ENCODE measurements at regions not wholly inside any gene's neighbourhood (a gene's known extent, or its start where the extent isn't known, plus 50 kb on each side); places are given as distances from the start of the nearest gene placed in this dataset.

DNA sequence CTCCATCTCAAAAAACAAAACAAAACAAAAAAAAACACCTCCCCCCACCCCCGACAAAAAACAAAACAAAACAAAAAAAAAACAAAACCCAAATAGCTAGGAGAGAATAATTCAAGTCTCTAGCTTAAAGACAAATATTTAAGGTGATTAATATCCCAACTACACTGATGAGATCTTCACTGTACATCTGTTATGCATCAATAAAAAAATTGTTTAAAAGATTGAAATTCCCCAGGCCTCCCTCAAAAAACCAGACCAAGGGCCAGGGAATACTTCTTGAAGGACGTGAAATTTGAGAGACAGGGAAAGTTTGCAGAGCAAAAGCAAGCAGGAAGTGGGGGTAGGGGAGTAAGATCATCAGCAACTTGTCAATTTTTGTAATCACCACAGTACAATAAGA, 232.6 kb downstream of the REEP3 start:
- Histone ChIP-seq H3K4me2 (ENCODE audit: low read length) (no peak overlapping the region), H3K27me3 (ENCODE audit: low read depth, low read length) (no peaks in the 10 kb centered on the region), H3K4me1 (ENCODE audit: low read length) (no peaks in the 10 kb centered on the region), H3K9ac (ENCODE audit: low read length) (no peak overlapping the region), H3K27ac (ENCODE audit: low read length) (no peak overlapping the region), H2AFZ (ENCODE audit: low read depth, low read length) (no peak overlapping the region), H3K4me3 (ENCODE audit: low read length) (no peak overlapping the region), H3K36me3 (replicated peaks; ENCODE audit: low read depth, low read length) (no peaks in the 10 kb centered on the region), H3K9me3 (ENCODE audit: insufficient read depth, low read length) (no peaks in the 10 kb centered on the region), H4K20me1 (ENCODE audit: insufficient read depth, low read length) (no peaks in the 10 kb centered on the region), H3K79me2 (ENCODE audit: low read length) (no peaks in the 10 kb centered on the region)
- no peak for TF ChIP-seq EZH2phosphoT487 (IDR thresholded peaks at IDR 0.05; ENCODE audit: low read depth)
- TF ChIP-seq, protein P1, sequence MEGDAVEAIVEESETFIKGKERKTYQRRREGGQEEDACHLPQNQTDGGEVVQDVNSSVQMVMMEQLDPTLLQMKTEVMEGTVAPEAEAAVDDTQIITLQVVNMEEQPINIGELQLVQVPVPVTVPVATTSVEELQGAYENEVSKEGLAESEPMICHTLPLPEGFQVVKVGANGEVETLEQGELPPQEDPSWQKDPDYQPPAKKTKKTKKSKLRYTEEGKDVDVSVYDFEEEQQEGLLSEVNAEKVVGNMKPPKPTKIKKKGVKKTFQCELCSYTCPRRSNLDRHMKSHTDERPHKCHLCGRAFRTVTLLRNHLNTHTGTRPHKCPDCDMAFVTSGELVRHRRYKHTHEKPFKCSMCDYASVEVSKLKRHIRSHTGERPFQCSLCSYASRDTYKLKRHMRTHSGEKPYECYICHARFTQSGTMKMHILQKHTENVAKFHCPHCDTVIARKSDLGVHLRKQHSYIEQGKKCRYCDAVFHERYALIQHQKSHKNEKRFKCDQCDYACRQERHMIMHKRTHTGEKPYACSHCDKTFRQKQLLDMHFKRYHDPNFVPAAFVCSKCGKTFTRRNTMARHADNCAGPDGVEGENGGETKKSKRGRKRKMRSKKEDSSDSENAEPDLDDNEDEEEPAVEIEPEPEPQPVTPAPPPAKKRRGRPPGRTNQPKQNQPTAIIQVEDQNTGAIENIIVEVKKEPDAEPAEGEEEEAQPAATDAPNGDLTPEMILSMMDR (IDR thresholded peaks at IDR 0.05; ENCODE audit: low read depth, low read length) = no peak

DNA sequence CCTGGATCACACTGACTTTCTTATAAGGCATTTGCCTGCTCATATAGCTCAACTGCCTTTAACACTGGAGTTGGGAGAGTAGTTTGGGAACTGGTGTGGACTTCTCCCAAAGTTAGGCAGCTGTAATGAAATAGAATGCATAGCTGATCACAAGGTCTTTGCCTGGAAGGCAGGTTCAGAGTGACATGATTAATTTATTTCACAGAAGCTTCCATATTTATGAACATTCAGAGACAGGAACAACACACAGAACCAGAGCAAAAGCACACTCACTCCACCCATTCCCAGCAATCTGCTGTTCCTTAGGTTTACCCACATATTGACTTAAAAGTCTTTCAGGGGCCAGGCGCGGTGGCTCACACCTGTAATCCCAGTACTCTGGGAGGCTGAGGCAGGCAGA, 234.2 kb downstream of the REEP3 start:
- H3K4me2 ChIP-seq (ENCODE audit: low read length) = no peak overlapping the region
- H3K4me1 ChIP-seq (ENCODE audit: low read length) = no peaks in the 10 kb centered on the region
- H3K27ac ChIP-seq (ENCODE audit: low read length) = no peak overlapping the region
- H3K9me3 ChIP-seq (ENCODE audit: insufficient read depth, low read length) = no peaks in the 10 kb centered on the region
- no peaks in the 10 kb centered on the region for H4K20me1 ChIP-seq (ENCODE audit: insufficient read depth, low read length)
- H3K9ac ChIP-seq (ENCODE audit: low read length) = no peak overlapping the region
- H2AFZ ChIP-seq (ENCODE audit: low read depth, low read length) = no peak overlapping the region
- H3K4me3 ChIP-seq (ENCODE audit: low read length) = no peak overlapping the region
- no peaks in the 10 kb centered on the region for H3K79me2 ChIP-seq (ENCODE audit: low read length)
- no peaks in the 10 kb centered on the region for H3K27me3 ChIP-seq (ENCODE audit: low read depth, low read length)
- no peak for TF ChIP-seq EZH2phosphoT487 (IDR thresholded peaks at IDR 0.05; ENCODE audit: low read depth)
- H3K36me3 ChIP-seq (replicated peaks; ENCODE audit: low read depth, low read length) = no peaks in the 10 kb centered on the region

DNA sequence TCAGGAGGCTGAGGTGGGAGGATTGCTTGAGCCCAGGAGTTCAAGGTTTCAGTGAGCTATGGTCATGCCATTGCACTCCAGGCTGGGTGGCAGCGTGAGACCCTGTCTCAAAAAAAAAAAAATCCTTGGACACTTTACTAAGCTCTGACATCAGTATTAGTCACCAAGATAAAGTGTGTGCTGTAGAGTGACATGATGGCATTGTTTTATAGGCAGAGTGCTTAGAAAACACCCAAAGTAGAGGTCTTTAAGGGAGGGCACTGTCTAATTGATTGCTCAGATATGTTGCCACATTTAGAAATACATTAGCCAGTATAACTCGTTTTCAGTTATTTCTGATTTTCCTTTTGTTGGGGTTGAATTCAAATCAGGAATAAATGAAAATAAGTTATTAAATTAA, 235.9 kb downstream of the REEP3 start:
- Histone ChIP-seq H3K9ac (ENCODE audit: low read length) (no peak overlapping the region), H3K36me3 (replicated peaks; ENCODE audit: low read depth, low read length) (no peaks in the 10 kb centered on the region), H2AFZ (ENCODE audit: low read depth, low read length) (no peak overlapping the region), H3K27me3 (ENCODE audit: low read depth, low read length) (no peaks in the 10 kb centered on the region), H4K20me1 (ENCODE audit: insufficient read depth, low read length) (no peaks in the 10 kb centered on the region), H3K79me2 (ENCODE audit: low read length) (no peaks in the 10 kb centered on the region), H3K4me1 (ENCODE audit: low read length) (no peaks in the 10 kb centered on the region), H3K9me3 (ENCODE audit: insufficient read depth, low read length) (no peaks in the 10 kb centered on the region), H3K4me3 (ENCODE audit: low read length) (no peak overlapping the region), H3K27ac (ENCODE audit: low read length) (no peak overlapping the region), H3K4me2 (ENCODE audit: low read length) (no peak overlapping the region)
- TF ChIP-seq, protein P1 (IDR thresholded peaks at IDR 0.05; ENCODE audit: low read depth, low read length) = no peak
- TF ChIP-seq EZH2phosphoT487 (IDR thresholded peaks at IDR 0.05; ENCODE audit: low read depth) = no peak

DNA sequence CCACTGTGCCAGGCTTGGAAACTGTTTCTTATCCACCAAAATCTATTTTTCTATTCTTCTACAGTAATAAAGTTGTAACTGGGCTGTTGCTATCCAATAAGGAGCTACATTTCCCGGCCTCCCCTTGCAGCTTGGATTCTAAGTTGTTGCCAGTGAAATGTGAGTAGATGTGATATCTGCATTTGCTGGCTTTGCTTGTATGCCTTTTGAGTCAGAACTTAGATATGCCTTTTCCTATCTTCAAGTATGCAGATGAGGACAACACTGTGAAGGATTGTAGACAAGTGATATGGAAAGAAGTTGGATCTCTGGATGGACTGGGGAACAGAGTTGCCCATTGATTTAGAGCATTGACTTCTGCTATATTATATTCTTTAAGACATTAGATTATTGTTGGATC, 236.9 kb downstream of the REEP3 start:
- no peaks in the 10 kb centered on the region for H3K9me3 ChIP-seq (ENCODE audit: insufficient read depth, low read length)
- TF ChIP-seq EZH2phosphoT487 (IDR thresholded peaks at IDR 0.05; ENCODE audit: low read depth) = no peak
- TF ChIP-seq, protein P1 (IDR thresholded peaks at IDR 0.05; ENCODE audit: low read depth, low read length) = no peak
- no peak overlapping the region for H3K9ac ChIP-seq (ENCODE audit: low read length)
- no peaks in the 10 kb centered on the region for H3K27me3 ChIP-seq (ENCODE audit: low read depth, low read length)
- H3K36me3 ChIP-seq (replicated peaks; ENCODE audit: low read depth, low read length) = no peaks in the 10 kb centered on the region
- no peaks in the 10 kb centered on the region for H3K4me1 ChIP-seq (ENCODE audit: low read length)
- H4K20me1 ChIP-seq (ENCODE audit: insufficient read depth, low read length) = no peaks in the 10 kb centered on the region
- no peak overlapping the region for H3K4me3 ChIP-seq (ENCODE audit: low read length)
- H3K27ac ChIP-seq (ENCODE audit: low read length) = no peak overlapping the region
- H2AFZ ChIP-seq (ENCODE audit: low read depth, low read length) = no peak overlapping the region
- no peak overlapping the region for H3K4me2 ChIP-seq (ENCODE audit: low read length)
- no peaks in the 10 kb centered on the region for H3K79me2 ChIP-seq (ENCODE audit: low read length)

DNA sequence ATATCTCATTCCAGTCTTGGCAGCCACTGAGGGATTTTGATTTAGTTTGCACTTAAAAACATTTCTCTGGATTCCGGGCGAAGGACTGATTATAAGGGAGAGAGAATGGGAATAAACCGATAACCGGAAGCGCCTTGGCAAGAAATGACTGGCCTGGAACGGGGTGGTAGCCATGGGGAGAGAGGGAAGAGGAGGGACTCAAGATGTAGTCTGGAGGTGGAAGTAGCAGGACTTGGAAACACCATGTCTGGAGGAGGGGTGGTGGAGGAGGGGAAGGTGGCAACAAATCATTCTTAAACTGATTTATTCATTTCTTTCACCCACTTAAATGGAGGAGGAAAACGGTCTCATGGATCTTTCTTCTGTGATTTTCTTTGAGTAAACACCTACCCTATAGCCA, 238.1 kb downstream of the REEP3 start:
- no peak for TF ChIP-seq EZH2phosphoT487 (IDR thresholded peaks at IDR 0.05; ENCODE audit: low read depth)
- TF ChIP-seq, protein P1 (IDR thresholded peaks at IDR 0.05; ENCODE audit: low read depth, low read length) = no peak
- H3K79me2 ChIP-seq (ENCODE audit: low read length) = no peaks in the 10 kb centered on the region

More for the DNA sequence above, 238.1 kb downstream of the REEP3 start:
- no peaks in the 10 kb centered on the region for H3K9me3 ChIP-seq (ENCODE audit: insufficient read depth, low read length)
- H3K4me2 ChIP-seq (ENCODE audit: low read length) = no peak overlapping the region
- H4K20me1 ChIP-seq (ENCODE audit: insufficient read depth, low read length) = no peaks in the 10 kb centered on the region
- no peak overlapping the region for H3K4me3 ChIP-seq (ENCODE audit: low read length)
- no peaks in the 10 kb centered on the region for H3K27me3 ChIP-seq (ENCODE audit: low read depth, low read length)
- no peaks in the 10 kb centered on the region for H3K4me1 ChIP-seq (ENCODE audit: low read length)
- H2AFZ ChIP-seq (ENCODE audit: low read depth, low read length) = no peak overlapping the region
- H3K9ac ChIP-seq (ENCODE audit: low read length) = no peak overlapping the region
- H3K36me3 ChIP-seq (replicated peaks; ENCODE audit: low read depth, low read length) = no peaks in the 10 kb centered on the region
- no peak overlapping the region for H3K27ac ChIP-seq (ENCODE audit: low read length)
